WERI-Rb-1 (cell line): ENCODE measurements at regions not wholly inside any gene's neighbourhood (a gene's known extent, or its start where the extent isn't known, plus 50 kb on each side); places are given as distances from the start of the nearest gene placed in this dataset.

Experiments used
- DNase-seq: peaks from one replicate; pipeline ENCODE4 v3.0.0-alpha.2; 2020
- H3K27ac ChIP-seq: fragments of 250-450 bp; sonication (Bioruptor Pico); 2 replicates; pipeline ENCODE4 v1.5.1; 2020; ENCODE audit warnings: mild to moderate bottlenecking, moderate library complexity
- H3K27me3 ChIP-seq: fragments of 250-450 bp; sonication (Bioruptor Pico); 2 replicates; pipeline ENCODE4 v1.5.1; 2021; ENCODE audit warnings: mild to moderate bottlenecking, low read depth, moderate library complexity; ENCODE audit not compliant: insufficient read depth, severe bottlenecking
- H3K36me3 ChIP-seq: fragments of 250-450 bp; sonication (Bioruptor Pico); 2 replicates; pipeline ENCODE4 v1.5.1; 2020; ENCODE audit warnings: mild to moderate bottlenecking, moderate library complexity
- H3K4me3 ChIP-seq: 2 replicates; pipeline ENCODE4 v1.5.1; 2011; ENCODE audit warnings: low read depth, mild to moderate bottlenecking, control low read depth, low read length
- H3K9me3 ChIP-seq: fragments of 250-450 bp; sonication (Bioruptor Pico); 2 replicates; pipeline ENCODE4 v1.5.1; 2021; ENCODE audit warnings: mild to moderate bottlenecking, moderate library complexity; ENCODE audit not compliant: severe bottlenecking
- CTCF ChIP-seq: IDR thresholded peaks from 2 replicates; pipeline ENCODE4 v1.5.1; 2011; ENCODE audit warnings: low read depth, mild to moderate bottlenecking, control low read depth, inconsistent platforms, low read length

- H3K4me3 ChIP-seq, result no peak overlapping the region
- no peak for TF ChIP-seq CTCF
- H3K27me3 ChIP-seq, result no peaks in the 10 kb centered on the region
- H3K27ac ChIP-seq, result no peak overlapping the region
- DNase-seq, result no peak
- H3K9me3 ChIP-seq, result no peaks in the 10 kb centered on the region
- no peaks in the 10 kb centered on the region for H3K36me3 ChIP-seq
Observed at GRCh38 chr2:133818661-133819060, 250.4 kb upstream of the NCKAP5 start.

GRCh38 chr2:133819906-133820305 is 251.6 kb upstream of the NCKAP5 start:
- 0 out of 2 replicates have a peak, but pooled peaks have one; percentile 4 for TF ChIP-seq CTCF
- Histone ChIP-seq H3K36me3 (no peaks in the 10 kb centered on the region), H3K4me3 (no peak overlapping the region), H3K9me3 (no peaks in the 10 kb centered on the region), H3K27me3 (no peaks in the 10 kb centered on the region), H3K27ac (no peak overlapping the region)
- no peak for DNase-seq

- Histone ChIP-seq H3K9me3 (no peaks in the 10 kb centered on the region), H3K27ac (no peak overlapping the region), H3K36me3 (no peaks in the 10 kb centered on the region), H3K4me3 (no peak overlapping the region), H3K27me3 (no peaks in the 10 kb centered on the region)
- no peak for TF ChIP-seq CTCF
- DNase-seq, result no peak
Observed at GRCh38 chr2:133821107-133821760, 253.0 kb upstream of the NCKAP5 start.

- Histone ChIP-seq H3K27ac (no peak overlapping the region), H3K36me3 (no peaks in the 10 kb centered on the region), H3K4me3 (no peak overlapping the region), H3K9me3 (no peaks in the 10 kb centered on the region), H3K27me3 (no peaks in the 10 kb centered on the region)
- TF ChIP-seq CTCF, result no peak
- no peak for DNase-seq
Observed at GRCh38 chr2:133822517-133823225, 254.4 kb upstream of the NCKAP5 start.

GRCh38 chr2:133823226-133823550 is 254.9 kb upstream of the NCKAP5 start:
- H3K9me3 ChIP-seq, result no peaks in the 10 kb centered on the region
- no peaks in the 10 kb centered on the region for H3K27me3 ChIP-seq
- no peak overlapping the region for H3K27ac ChIP-seq
- TF ChIP-seq CTCF, result no peak
- no peak for DNase-seq
- no peak overlapping the region for H3K4me3 ChIP-seq
- H3K36me3 ChIP-seq, result no peaks in the 10 kb centered on the region
